Stimulated activated CD4-positive, alpha-beta T cell treated with anti-CD3 and anti-CD28 coated beads, Interleukin-15, amount 100 ng/mL, for 1 hour (primary cell): ENCODE measurements at regions not wholly inside any gene's neighbourhood (a gene's known extent, or its start where the extent isn't known, plus 50 kb on each side); places are given as distances from the start of the nearest gene placed in this dataset.

Experiments used
- DNase-seq, 2 donors: peaks; one replicate each; pipeline ENCODE4 v3.0.0-alpha.2; 2020; ENCODE audit warnings: low read depth in 1 of 2, low spot score in 1 of 2

DNA sequence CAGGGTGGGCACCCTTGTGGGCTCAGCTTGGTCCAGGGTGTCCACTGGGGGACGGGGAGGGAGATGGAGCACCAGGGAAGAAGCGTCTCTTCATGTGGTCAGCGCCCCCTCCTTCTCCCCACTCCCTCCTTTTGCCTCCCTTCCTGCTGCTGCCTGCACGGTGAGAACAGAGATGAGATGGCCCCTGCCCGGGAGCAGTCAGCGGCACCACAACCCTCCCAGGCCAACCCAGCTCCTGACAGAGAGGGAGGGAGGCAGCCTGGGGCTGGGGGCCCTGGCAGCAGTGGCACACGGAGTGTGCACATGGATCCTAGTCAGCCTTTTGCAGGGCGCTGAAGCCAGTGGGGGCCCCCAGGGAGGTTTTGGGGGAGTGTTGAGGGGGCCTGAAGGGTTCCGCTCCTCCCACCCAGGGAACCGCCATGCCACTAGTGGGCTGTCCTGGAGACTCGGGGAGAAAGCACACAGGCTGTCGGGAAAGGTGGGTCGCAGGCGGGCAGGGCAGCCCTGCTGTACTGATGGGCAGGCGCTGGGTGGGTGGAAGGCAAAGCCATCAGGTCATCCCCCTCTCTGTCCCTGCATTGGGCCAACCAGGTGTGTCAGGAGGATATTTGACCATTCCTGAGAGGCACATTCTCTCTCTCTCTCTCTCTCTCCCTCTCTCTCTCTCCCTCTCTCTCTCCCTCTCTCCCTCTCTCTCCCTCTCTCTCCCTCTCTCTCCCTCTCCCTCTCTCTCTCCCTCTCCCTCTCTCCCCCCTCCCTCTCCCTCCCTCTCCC is 94.3 kb upstream of the BHLHE23 start:
- no peak for DNase-seq

DNA sequence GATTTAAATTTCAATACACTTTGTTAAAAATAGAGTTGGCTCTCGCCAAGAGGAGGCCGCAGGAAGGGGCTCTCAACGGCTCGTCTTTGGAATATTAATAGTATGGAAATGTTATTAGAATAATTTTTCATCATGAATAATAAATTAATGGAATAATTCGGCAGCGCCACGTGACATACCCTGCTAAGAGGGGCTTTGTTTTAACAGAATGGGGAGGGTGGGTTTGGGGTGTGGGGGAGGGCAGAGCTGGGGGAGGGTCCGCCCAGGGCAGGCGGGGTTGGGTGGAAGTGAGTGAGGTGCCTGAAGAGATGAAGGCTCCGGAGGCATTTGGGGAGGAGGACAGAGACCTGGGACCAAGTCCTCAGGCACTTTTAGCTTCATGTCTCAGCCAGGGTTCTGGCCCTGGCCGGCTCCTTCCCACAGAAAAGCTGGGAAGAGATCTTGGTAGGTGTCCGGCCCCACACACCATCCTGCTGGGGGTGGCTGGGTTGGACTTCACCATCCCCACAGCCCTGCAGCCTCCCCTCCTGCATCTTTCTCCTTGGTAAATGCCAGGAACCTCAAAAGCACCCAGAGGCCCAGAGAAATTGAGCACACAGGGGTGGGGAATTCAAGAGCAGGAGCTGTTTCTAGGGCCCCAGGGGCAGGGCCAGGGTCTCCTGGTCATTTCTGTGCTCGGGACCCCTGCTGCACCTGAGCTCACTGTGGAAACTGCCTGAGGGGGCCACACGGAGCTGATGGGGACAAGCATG is 93.6 kb upstream of the BHLHE23 start:
- DNase-seq, result no peak

DNA sequence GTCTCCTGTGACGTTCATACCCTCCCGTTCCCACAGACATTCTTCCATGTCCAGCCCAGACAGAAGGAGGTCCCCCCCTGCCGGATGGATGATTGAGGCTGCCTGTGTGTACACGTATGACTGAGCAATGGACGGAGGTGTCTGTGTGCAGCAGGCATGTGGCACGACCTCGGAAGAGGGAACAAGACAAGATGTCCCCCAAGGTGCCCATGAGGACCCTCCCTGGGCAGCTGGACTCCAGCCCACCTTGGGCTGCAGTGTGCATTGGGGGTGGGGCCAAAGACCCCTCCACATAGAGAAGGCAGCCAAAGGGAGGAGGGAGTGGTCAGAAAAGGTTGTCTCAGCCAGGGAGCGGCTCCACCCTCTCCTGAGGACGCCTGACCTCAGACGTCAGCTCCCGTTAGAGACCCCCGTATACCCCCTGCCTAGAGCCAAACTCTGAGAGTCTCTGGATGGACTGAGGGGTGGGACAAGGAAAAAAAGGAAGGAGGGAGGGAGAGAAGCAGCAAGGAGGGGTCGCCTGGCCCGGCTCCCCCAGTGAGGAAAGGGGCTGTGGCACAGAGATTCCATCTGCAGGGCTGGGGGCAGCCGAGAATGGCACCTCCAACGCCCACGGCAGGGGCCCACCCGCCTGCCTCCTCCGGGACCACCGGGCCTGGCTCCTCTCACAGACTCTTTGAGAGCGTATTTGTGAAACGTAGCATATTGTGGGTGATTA is 92.9 kb upstream of the BHLHE23 start:
- DNase-seq, result no peak

DNA sequence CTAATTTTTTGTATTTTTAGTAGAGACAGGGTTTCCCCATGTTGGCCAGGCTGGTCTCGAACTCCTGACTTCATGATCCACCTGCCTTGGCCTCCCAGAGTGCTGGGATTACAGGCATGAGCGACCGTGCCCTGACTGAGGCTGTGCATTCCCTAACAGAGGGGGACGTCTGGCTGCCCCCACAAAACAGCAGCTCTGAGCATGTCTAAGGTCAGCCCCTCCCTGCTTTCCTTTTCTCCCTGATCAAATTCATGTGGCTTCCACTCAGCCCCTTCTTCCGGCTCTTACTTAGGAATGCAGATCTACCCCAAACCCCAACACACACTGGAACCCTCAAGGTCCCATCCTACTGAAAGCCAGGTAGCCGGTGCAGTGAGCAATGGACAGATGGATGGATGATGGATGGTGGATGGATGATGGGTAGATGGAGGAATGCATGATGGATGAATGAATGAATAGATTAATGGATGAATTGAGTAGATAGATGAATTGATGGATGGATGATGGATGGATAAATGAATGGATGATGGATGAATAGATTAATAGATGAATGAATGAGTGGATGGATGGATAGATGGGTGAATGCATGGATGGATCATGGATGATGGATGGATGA is 91.5 kb upstream of the BHLHE23 start:
- no peak for DNase-seq

DNA sequence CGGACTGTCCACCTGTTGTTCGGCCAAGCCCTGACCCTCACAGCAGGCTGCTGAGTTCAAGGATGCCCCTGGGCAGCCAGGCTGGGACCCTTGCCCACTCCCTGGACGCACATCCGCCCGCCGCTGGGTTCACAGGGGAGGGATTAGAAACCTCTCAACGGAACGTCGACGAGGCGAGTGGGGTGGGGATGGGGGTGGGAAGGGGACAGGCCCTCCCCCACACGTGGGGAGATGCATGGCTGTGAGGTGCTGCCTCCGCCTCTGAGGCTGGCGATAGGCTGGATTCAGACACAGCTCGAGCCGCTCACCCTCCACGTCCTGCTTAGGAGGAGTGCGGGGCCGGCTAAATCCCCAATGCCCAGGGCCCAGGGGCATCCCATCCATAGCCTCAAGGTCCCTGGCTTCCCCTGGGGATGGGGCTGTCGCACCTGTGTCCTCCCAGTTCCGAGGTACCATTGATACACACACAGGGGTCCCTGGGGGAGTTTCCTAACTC is 90.6 kb upstream of the BHLHE23 start:
- DNase-seq, result no peak

DNA sequence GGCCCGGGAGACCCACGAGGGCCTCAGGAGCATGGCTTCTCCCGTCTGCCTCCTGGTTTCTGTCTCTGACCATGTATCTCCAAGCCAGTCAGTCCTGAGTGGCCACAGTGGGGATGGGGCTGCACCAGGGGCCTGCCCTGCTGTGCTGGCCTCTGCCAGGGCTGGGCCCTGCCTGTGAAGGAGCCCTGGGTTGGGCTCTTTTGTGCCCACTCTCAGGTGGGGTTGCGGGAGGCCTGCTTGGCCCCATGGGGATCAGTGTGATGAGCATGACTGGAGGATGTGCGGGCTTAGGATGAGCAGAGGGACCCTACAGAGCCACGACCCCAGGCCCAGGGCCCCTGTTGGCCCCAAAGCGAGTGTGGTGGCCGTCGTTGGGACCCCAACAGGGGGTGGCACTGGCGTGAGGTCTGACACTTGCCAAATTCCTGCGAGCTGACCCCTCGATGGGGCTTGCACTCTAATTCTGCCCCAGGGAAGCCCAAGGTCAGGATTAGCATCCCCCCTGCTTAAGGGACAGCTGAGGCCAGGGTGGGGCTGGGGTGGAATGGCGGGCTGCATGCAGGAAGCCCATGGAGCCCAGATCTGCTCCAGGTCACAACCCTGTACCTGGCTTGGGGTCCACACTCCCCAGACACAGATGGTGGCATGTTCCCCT is 90.0 kb upstream of the BHLHE23 start:
- DNase-seq, result no peak

DNA sequence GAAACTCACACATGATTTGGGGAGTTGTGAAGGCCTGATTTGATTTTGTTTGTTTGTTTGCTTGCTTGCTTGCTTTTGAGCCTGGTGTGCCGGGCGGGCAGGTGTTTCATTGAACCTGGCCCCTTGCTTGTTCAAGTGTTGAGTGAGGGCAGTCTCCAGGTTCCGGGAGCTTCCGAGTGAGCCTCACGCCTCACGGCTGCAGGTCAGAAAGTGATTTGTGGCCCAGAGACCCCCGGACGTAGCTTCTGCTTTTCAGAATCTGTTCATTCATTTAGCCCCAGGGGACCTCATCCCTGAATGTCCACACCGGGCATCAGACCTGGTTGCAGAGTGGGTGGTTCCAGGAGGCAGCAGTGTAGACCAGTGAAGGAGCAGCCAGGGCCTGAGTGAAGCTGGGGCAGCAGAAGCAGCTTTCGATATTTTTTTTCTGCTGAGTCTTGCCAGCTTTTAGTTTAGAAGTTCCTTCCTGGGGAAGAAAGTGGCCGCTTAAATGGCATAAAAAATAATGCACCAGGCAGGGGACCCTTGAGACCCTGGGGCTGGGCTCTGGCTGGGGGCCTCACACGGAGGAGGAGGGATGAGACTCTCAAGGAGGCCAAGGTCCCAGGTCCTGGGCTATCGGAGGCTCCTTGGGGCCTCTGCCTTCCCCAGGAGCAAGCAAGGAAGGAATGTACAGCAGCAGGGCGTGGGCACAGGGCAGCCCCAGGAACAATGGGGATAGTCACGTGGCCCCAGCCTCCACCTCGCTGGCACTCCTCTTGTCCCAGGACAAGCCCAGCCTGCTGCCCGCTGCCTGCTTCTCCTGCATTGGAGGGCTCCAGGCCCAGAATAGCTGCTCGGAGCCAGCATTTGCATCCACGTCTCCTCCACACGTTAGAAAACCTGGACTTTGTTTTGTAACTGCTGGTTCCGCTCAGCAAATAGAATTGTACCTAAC is 89.2 kb upstream of the BHLHE23 start:
- no peak for DNase-seq

DNA sequence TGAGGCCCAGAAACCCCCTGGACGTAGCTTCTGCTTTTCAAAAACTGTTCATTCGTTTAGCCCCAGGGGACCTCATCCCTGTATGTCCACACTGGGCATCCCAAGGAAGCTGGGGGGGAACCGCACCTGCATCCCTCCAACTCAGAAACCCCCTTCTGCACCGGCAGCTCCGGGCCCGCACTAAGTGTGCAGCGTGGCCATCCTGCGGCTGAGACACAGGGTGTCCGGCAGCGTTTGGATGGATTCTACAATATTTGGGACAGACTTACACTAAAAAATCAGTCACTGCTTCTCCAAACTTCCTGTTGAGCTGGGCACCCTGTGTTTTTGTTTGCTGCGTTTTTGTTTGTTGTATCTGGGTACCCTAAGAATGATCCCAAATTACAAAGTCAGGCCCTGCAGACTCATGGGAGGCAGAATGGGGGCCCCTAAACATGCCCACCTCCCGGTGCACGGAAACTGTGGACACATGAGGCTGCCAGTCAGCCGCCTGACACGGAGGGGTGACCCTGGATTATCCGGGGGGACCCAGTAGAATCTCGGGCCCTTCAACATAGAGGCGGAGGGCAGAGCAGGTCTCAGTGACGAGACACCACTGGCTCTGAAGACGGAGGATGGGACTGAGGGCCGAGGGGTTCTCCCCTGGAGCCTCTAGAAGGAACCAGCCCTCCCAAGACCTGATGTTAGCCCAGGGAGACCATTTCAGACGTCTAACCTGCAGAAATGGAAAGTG is 88.2 kb upstream of the BHLHE23 start:
- no peak for DNase-seq

DNA sequence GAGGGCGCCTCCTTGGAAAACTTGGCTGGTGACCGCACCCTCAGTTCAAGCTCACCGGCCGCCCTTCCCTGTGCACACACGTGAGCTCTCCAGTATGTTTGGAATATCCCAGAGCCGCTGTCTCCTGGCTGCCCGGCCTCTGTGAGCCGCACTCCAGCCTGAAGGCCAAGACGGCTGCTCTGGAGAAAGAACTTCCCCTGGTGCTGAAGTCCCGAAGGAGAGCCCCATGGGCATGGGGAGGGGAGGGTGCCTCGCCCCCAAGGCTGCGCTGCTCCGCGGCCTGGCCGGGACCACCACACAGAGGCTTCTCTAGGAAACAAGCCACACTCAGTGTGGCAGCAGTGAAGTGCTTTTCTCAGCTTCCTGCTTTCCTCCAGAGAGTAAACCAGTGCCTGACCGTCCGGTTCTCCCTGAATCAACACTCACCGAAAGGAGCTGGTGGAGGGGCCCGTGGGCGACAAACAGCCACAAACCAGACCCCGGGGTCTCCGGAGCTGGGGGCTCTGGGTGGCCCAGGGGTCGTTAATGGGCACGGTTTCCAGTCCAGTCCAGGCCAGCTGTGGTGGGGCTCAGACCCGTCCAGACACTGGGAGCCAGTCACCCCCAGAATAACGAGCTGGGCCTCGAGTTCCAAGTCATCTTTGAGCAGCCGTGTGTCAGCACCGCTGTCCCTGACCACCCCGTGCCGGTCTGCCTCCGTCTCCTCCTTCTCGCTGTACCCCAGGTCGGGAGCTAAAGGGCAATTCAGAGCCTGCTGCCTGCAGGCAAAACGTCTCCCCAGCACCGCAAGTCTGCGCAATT is 87.4 kb upstream of the BHLHE23 start:
- no peak for DNase-seq

DNA sequence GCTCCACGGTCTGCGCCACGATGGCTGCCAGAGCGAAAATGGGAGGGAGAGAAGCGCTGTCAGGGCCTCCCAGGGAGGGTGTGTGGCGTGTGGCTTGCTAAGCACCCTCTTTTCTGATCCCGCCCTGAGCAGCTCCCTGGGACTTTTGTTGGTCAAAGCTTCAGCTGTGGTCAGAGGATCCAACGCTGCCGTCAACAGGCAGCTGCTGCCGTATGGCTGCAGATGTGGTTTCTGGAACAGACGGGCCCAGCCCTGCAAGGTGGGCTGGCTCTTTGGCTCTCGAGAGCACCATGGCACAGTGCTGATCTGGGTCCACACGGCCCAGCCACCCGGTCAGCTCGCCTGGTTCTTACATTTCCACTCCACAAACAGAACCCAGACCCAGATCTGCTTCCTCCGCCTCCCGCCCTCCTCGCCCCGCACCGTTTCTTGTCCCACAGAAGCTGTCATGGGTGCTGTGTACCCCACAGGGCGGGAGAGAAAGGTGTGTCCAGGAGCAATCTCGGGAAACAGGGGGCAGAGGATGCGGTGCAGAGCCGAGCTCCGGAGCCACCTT is 86.0 kb upstream of the BHLHE23 start:
- no peak for DNase-seq

DNA sequence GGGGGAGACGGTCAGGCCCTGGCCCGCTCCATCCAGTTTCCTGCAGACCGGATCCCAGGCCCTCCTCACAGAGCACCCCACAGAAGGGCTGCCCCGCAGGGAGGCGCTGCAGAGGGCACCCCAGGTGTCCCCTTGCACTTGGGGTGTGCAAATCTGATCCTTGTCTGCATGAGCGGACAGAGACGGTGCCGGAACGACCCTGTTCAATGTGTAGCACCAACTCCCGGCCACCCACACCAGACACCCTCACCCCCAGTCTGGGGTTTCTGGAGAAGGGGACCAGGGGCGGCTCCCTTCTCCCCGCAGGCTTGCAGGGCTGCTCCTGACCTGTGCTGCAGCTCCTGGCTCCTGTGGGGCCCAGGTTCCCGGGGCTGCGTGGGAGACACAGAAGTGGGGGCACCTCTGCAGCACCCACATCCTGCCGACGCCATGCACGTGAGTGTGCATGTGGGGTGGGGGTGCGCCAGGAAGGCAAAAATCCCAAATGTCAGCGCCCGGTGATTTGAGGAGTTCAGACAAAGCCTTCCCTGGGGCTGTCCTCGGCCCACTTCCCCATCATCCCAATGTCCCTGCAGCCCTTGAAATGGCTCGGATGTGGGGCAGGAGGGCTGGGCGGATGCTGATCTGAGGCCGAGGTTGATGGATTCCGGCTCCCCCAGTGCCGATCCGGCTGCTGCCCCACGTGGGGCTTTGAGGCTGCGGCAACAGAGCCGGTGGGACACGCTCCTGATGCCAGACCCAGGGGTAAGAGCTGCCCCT is 85.3 kb upstream of the BHLHE23 start:
- DNase-seq, result no peak

DNA sequence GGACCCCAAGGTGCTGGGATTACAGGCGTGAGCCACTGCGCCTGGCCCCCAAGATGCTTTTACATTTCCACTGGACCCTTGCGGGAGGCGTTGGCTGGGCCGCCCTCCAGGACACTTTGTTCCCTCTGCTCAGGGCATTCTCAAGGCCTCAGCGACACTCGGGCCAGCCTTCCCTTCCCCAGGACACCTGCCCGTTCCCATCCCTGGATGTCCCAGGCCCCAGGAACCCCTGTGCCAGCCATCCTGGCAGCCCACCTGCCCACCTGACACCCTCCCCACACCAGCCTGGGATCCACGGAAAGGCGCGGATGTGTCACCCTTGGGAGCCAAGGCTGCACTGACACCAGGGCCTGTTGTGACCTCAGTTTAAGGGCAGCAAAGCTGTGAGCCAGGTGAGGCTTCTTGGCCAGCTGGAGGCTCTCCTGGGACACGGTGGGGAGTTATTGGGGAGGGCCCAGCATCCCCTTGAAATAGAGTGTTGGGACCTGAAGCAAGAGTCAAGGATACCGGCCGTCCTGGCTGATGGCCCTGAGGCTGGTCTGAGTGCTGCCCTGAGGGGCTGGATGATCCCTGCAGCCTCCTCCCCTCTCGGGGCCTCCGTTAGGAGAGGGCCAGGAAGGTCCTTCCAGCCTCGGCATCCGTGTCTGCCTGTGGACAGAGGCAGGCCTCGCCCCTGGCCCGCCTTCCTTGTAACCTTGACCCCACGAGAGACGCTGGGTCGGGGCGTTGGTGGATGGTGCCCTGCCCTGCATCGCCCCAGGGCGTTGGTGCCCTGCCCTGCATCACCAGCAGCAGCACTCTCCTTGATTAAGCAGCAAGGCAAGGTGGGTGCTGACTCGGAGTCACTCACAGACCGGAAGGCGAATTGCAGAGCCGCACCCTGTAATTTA is 84.2 kb upstream of the BHLHE23 start:
- no peak for DNase-seq

DNA sequence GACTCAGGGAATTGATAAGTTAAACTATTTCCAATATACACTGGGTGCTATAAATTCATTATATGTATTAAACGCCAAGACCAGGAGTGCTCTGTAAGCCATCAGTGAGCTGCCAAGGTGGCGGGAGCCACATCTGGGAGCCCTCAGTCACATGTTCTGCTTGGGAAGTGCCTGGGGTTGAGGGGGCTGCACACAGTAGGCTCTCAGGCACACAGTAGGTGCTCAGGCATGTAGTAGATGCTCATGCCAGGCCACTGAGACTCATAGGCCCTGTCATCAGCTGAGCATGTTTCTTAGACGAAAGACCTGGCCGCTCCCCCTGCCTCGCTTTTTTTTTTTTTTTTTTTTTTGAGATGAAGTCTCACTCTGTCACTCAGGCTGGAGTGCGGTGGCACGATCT is 83.3 kb upstream of the BHLHE23 start:
- DNase-seq, result no peak

DNA sequence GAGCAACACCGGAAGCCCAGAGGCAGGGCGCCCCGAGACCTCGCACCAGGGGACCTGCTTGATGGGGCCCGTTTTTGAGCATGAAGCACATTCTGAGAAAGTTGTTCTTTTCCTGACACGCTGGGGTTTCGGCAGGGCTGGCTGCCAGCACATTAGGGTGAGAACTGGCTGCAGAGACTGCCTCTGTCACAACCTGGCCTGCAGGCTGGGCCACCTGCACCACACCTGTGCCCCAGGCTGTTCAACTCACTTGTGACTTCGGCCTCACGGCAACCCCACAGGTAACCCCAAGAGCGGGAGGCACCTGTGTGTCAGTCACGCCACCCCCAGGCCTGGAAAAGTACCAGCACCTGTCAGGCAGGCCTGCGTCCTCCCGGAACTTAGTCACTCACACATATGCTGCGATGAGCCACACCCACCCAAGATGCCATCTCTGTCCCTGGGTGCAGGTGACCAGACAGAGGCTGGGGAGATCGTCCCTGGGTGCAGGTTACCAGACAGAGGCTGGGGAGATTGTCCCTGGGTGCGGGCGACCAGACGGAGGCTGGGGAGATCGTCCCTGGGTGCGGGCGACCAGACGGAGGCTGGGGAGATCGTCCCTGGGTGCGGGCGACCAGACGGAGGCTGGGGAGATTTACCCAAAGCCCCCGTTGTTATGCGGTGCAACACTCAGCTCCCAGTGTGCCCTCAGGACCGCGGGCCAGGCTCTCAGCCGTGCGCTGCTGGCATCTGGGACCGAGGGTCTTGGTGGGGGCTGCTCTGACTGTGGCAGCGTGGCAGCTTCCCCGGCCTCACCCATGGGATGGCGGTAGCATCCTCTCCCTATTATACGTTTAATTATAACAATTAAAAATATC is 82.5 kb upstream of the BHLHE23 start:
- no peak for DNase-seq
